GM12878 (cell line): ENCODE measurements at regions not wholly inside any gene's neighbourhood (a gene's known extent, or its start where the extent isn't known, plus 50 kb on each side); places are given as distances from the start of the nearest gene placed in this dataset.

ENCODE experiments used
- ATAC-seq: fragments of 200-7000 bp; cut with Tn5 transposase; 3 replicates; pipeline ENCODE4 v1.9.1; 2020; ENCODE audit warnings: mild to moderate bottlenecking, moderate library complexity
- BruUV-seq: library from RNA; stranded (reverse); fragments of 400-500 nt; replicated peaks from 2 replicates; lab custom pipeline; 2021; lab: Mats Ljungman, UMichigan
- CTCF ChIA-PET: fragments of 300-600 bp; sonication (Branson Sonifier 250); formaldehyde crosslinking; extraction: SDS; loops from one replicate; lab custom pipeline; 2021; ENCODE audit warnings: inconsistent platforms; lab: Yijun Ruan, JAX
- POLR2A ChIA-PET: fragments of 350-600 bp; formaldehyde crosslinking; extraction: SDS; loops from one replicate; lab custom pipeline; 2021; ENCODE audit warnings: inconsistent platforms; lab: Charles Lee
- RAD21 ChIA-PET: fragments of 300-600 bp; sonication (Branson Sonifier 250); formaldehyde crosslinking; loops from one replicate; lab custom pipeline; 2023; ENCODE audit warnings: antibody characterized with exemption; ENCODE audit not compliant: unreplicated experiment; lab: Charles Lee
- SMC1A ChIA-PET: fragments of 300-600 bp; sonication (Branson Sonifier 250); formaldehyde crosslinking; loops from one replicate; lab custom pipeline; 2023; ENCODE audit not compliant: unreplicated experiment, uncharacterized antibody; lab: Charles Lee
- DNase-seq: peaks from one replicate; pipeline ENCODE4 v3.0.0-alpha.2; 2011; ENCODE audit warnings: low read depth, low spot score
- FAIRE-seq: peaks from 3 replicates; lab custom pipeline; 2011; peaks lifted over from hg19 to GRCh38; lab: Jason Lieb, UNC
- H2AFZ ChIP-seq: 2 replicates; pipeline ENCODE4 v1.6.0; 2011; ENCODE audit warnings: low read depth, low read length, control low read depth; ENCODE audit not compliant: control insufficient read depth
- H3K27ac ChIP-seq: 2 replicates; pipeline ENCODE4 v1.5.1; 2011; ENCODE audit warnings: control low read depth; ENCODE audit not compliant: control insufficient read depth, insufficient read depth
- H3K27me3 ChIP-seq, 2 experiments: replicated peaks in 1 of 2; 2 replicates each; pipeline versions ENCODE4 v1.6.0 to v1.6.1; 2011; ENCODE audit warnings: low read length in 1 of 2; ENCODE audit not compliant: control insufficient read depth in 2 of 2, insufficient read depth in 2 of 2
- H3K36me3 ChIP-seq, 2 experiments: 2 replicates each; pipeline ENCODE4 v1.5.1; 2011; ENCODE audit warnings: low read length in 1 of 2; ENCODE audit not compliant: control insufficient read depth in 2 of 2, insufficient read depth in 2 of 2
- H3K4me1 ChIP-seq: 2 replicates; pipeline ENCODE4 v1.6.1; 2011; ENCODE audit warnings: mild to moderate bottlenecking, low read length, moderate library complexity, mixed read lengths; ENCODE audit not compliant: control insufficient read depth, insufficient read depth
- H3K4me2 ChIP-seq: 2 replicates; pipeline ENCODE4 v1.6.0; 2011; ENCODE audit warnings: control low read depth; ENCODE audit not compliant: control insufficient read depth, insufficient read depth
- H3K4me3 ChIP-seq: fragments of 200-600 bp; sonication (generic); 2 replicates; pipeline ENCODE4 v1.5.1; 2016
- H3K79me2 ChIP-seq: 2 replicates; pipeline ENCODE4 v1.6.0; 2011; ENCODE audit warnings: low read length; ENCODE audit not compliant: control insufficient read depth, insufficient read depth
- H3K9ac ChIP-seq: 2 replicates; pipeline ENCODE4 v1.8.0; 2011; ENCODE audit warnings: low read length, control low read depth, mixed read lengths; ENCODE audit not compliant: control insufficient read depth, insufficient read depth
- H3K9me3 ChIP-seq: replicated peaks from 3 replicates; pipeline ENCODE4 v1.5.1; 2011; ENCODE audit warnings: mild to moderate bottlenecking, low read length; ENCODE audit not compliant: control insufficient read depth, insufficient read depth
- H4K20me1 ChIP-seq: 2 replicates; pipeline ENCODE4 v1.6.0; 2011; ENCODE audit not compliant: control insufficient read depth, insufficient read depth
- MTA3 ChIP-seq: IDR thresholded peaks from 2 replicates; pipeline ENCODE4 v1.6.1; 2012; ENCODE audit warnings: low read length, inconsistent platforms, borderline replicate concordance
- MYB ChIP-seq: fragments of 150-350 bp; IDR thresholded peaks from 2 replicates; pipeline ENCODE4 v1.6.1; 2014; ENCODE audit warnings: mild to moderate bottlenecking, low read depth, low read length, borderline replicate concordance
- MYC ChIP-seq: IDR thresholded peaks from 2 replicates; pipeline ENCODE4 v1.6.1; 2011; ENCODE audit warnings: mild to moderate bottlenecking, low read length, moderate library complexity, inconsistent platforms; ENCODE audit not compliant: insufficient read depth, insufficient replicate concordance, insufficient read length, severe bottlenecking
- NFYB ChIP-seq: IDR thresholded peaks from 2 replicates; pipeline ENCODE4 v1.6.1; 2011; ENCODE audit warnings: low read depth, mild to moderate bottlenecking, low read length, improper control_type of control experiment, moderate library complexity; ENCODE audit not compliant: insufficient read depth
- POLR2A ChIP-seq: IDR thresholded peaks from 2 replicates; pipeline ENCODE4 v1.6.1; 2011; ENCODE audit warnings: low read depth, mild to moderate bottlenecking, low read length
- SMAD5 ChIP-seq: IDR thresholded peaks from 2 replicates; pipeline ENCODE4 v1.6.1; 2016; ENCODE audit warnings: antibody characterized with exemption, low read depth
- SMC3 ChIP-seq: IDR thresholded peaks from 2 replicates; pipeline ENCODE4 v1.6.1; 2011; ENCODE audit warnings: low read length, improper control_type of control experiment, borderline replicate concordance
- SREBF1 ChIP-seq: IDR thresholded peaks from 2 replicates; pipeline ENCODE4 v1.6.1; 2012; ENCODE audit warnings: mild to moderate bottlenecking, low read length
- TBL1XR1 ChIP-seq: IDR thresholded peaks from 2 replicates; pipeline ENCODE4 v1.6.1; 2012; ENCODE audit warnings: low read depth, low read length, improper control_type of control experiment
- WGBS: methylation state at CpG from one replicate; pipeline ENCODE4 v1.1.6; 2016; ENCODE audit warnings: low lambda C conversion rate; ENCODE audit not compliant: insufficient replicate concordance, insufficient coverage; ENCODE audit errors: missing lambda C conversion rate; 5-methylcytosine and 5-hydroxymethylcytosine counted together
- in situ Hi-C: fragments of 300-500 bp; cut with MboI; formaldehyde crosslinking; loops from 9 replicates; pipeline ENCODE4 v1.14.3; 2018; ENCODE audit warnings: mixed read lengths
- intact Hi-C: fragments of 100-400 bp; cut with micrococcal nuclease; formaldehyde crosslinking; loops from one replicate; pipeline ENCODE4 v1.14.2; 2022; ENCODE audit not compliant: unreplicated experiment
- TF ChIP-seq, protein P1 (sequence below): fragments of 450-650 bp; IDR thresholded peaks from 2 replicates; pipeline ENCODE4 v1.6.1; 2018; ENCODE audit warnings: mild to moderate bottlenecking, low read depth, moderate library complexity; ENCODE audit not compliant: partially characterized antibody

DNA sequence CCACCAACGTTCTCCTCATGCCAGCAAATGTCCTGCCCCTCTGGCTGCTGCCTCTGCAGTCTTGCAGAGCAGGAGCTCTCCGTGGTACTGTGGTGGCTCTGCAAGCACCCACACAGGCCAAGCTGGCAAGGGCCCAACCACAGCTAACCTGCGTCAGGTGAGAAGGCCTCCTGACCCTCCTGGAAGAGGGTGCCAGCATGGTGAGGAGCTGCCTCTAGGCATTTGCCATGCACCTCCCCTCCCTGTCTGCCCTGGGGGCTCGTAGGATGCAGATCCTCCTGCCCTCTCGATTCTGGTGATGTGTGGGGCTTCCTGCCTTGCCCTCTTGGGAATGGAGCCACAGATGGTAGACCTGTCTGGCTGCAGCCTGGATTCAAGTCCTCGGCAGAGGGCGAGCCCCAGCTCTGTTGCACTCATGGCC lies 1408.8 kb downstream of the TBC1D22A start:
- Histone ChIP-seq H3K9me3 (no peaks in the 10 kb centered on the region), H3K4me1 (no peaks in the 10 kb centered on the region), H4K20me1 (no peaks in the 10 kb centered on the region), H3K4me2 (no peak overlapping the region), H3K9ac (no peak overlapping the region), H3K79me2 (no peaks in the 10 kb centered on the region), H3K27ac (no peak overlapping the region), H3K36me3 (no peaks in the 10 kb centered on the region), H3K4me3 (no peak overlapping the region), H2AFZ (no peak overlapping the region), H3K27me3 (no peaks in the 10 kb centered on the region)
- ATAC-seq (no peak), DNase-seq (no peak), FAIRE-seq (no peak)
- SMC1A ChIA-PET, result no interaction called here
- CTCF ChIA-PET, result no interaction called here
- BruUV-seq, result no TSS peak
- TF ChIP-seq TBL1XR1, result no peak
- no peak for TF ChIP-seq SMAD5
- no peak for TF ChIP-seq MYB
- no peak for TF ChIP-seq SMC3
- TF ChIP-seq NFYB, result no peak
- TF ChIP-seq SREBF1, result no peak
- TF ChIP-seq MYC, result no peak
- no peak for TF ChIP-seq POLR2A
- TF ChIP-seq, protein P1, sequence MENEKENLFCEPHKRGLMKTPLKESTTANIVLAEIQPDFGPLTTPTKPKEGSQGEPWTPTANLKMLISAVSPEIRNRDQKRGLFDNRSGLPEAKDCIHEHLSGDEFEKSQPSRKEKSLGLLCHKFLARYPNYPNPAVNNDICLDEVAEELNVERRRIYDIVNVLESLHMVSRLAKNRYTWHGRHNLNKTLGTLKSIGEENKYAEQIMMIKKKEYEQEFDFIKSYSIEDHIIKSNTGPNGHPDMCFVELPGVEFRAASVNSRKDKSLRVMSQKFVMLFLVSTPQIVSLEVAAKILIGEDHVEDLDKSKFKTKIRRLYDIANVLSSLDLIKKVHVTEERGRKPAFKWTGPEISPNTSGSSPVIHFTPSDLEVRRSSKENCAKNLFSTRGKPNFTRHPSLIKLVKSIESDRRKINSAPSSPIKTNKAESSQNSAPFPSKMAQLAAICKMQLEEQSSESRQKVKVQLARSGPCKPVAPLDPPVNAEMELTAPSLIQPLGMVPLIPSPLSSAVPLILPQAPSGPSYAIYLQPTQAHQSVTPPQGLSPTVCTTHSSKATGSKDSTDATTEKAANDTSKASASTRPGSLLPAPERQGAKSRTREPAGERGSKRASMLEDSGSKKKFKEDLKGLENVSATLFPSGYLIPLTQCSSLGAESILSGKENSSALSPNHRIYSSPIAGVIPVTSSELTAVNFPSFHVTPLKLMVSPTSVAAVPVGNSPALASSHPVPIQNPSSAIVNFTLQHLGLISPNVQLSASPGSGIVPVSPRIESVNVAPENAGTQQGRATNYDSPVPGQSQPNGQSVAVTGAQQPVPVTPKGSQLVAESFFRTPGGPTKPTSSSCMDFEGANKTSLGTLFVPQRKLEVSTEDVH, result no peak
- TF ChIP-seq MTA3, result no peak
- 13% methylated on average over 7 of the region's 7 CpGs for WGBS
- POLR2A ChIA-PET, result no interaction called here
- RAD21 ChIA-PET, result no interaction called here
- in situ Hi-C loops (no loop called here), intact Hi-C loops (no loop called here)
